ENCODE measurements at regions not wholly inside any gene's neighbourhood (a gene's known extent, or its start where the extent isn't known, plus 50 kb on each side); places are given as distances from the start of the nearest gene placed in this dataset.

GRCh38 chr5:68714810-68715209 is 379.0 kb upstream of the SLC30A5 start:
- 35% methylated on average over 6 of the region's 6 CpGs for WGBS (ENCODE audit: low lambda C conversion rate)
- intact Hi-C loops (cut with micrococcal nuclease; ENCODE audit: unreplicated experiment): no loop called here

DNA sequence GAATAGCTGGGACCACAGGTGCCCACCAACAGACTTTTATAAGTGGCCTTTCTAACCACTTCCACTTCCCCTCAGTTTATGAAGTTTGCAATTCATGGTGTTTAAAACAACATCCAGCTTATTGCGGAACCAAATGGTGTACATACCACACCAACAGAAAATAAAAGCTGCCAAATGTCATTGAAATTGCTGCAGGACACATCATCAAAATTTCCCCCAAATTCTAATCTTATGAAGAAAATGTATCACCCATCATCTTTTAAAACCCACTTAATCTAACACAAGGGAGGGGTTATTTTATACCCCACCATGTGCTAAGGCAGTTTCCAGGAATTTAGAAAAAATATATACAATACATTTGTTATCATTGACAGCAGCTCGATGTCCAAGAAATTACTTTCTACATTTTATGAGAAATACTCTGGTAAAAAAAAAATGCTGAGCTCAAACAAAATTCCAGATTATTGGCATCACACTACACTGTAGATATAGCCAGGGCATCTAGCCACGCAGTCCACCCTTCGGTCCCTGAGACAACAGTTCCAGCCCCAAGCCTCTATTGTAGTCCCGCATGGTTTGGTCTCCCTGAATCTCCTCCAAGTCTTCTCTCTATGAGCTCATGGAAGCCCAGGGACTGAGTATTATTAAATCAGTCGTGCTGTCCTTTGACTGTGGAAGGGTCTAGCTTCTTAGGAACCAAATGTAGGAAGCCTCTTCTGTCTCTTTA is 372.8 kb upstream of the SLC30A5 start:
- ATAC-seq (no peak), FAIRE-seq (no peak), DNase-seq (ENCODE audit: low spot score) (no peak)
- CTCF ChIA-PET (ENCODE audit: low intra/inter-chr PET ratio, low total read pairs): no interaction called here
- no peaks in the 10 kb centered on the region for H3K4me1 ChIP-seq (ENCODE audit: insufficient read depth, low read length)
- no peaks in the 10 kb centered on the region for H4K20me1 ChIP-seq (ENCODE audit: insufficient read depth, low read length)
- H3K4me3 ChIP-seq (replicated peaks in 1 of 3; ENCODE audit: insufficient read depth in 1 of 3, low read depth in 2 of 3, low read length in 3 of 3): no peak overlapping the region
- no peak overlapping the region for H3K4me2 ChIP-seq (ENCODE audit: low read depth, low read length)
- H3K27ac ChIP-seq (ENCODE audit: extremely low read length, insufficient read depth, low read length): no peak overlapping the region
- POLR2A ChIA-PET: no interaction called here
- no peak overlapping the region for H3K9ac ChIP-seq (ENCODE audit: insufficient read depth, low read depth, low read length)
- H3K9me3 ChIP-seq (ENCODE audit: low read length): no peaks in the 10 kb centered on the region
- TF ChIP-seq GPBP1L1 (CRISPR knock-in tag; IDR thresholded peaks at IDR 0.05) (no peak), PAF1 (CRISPR knock-in tag; IDR thresholded peaks at IDR 0.05) (no peak), HES4 (CRISPR knock-in tag; IDR thresholded peaks at IDR 0.05; ENCODE audit: borderline replicate concordance) (no peak), PRMT3 (CRISPR knock-in tag; IDR thresholded peaks at IDR 0.05; ENCODE audit: borderline replicate concordance, low read depth) (no peak), GLI4 (CRISPR knock-in tag; IDR thresholded peaks at IDR 0.05; ENCODE audit: borderline replicate concordance) (no peak)
- no peak overlapping the region for H2AFZ ChIP-seq (ENCODE audit: low read length)
- H3K27me3 ChIP-seq (ENCODE audit: control insufficient read depth in 1 of 2, insufficient read depth in 2 of 2, low read length in 2 of 2): no peaks in the 10 kb centered on the region
- 31% methylated on average over 6 of the region's 6 CpGs for WGBS (ENCODE audit: low lambda C conversion rate)
- intact Hi-C loops (cut with micrococcal nuclease; ENCODE audit: unreplicated experiment) (no loop called here), in situ Hi-C loops (cut with HindIII; ENCODE audit: extremely low pct_ligation_motif_present, low pct_unique_long_range_greater_than_20kb) (no loop called here)
- H3K79me2 ChIP-seq (ENCODE audit: insufficient read depth, low read length): no peaks in the 10 kb centered on the region
- BruUV-seq (replicated peaks): no TSS peak
- no peaks in the 10 kb centered on the region for H3K36me3 ChIP-seq (replicated peaks in 1 of 2; ENCODE audit: control insufficient read depth in 1 of 2, insufficient read depth in 2 of 2, low read length in 2 of 2)

More at GRCh38 chr5:68714810-68715209, 379.0 kb upstream of the SLC30A5 start:
- Histone ChIP-seq H3K4me3 (replicated peaks in 1 of 3; ENCODE audit: insufficient read depth in 1 of 3, low read depth in 2 of 3, low read length in 3 of 3) (no peak overlapping the region), H3K79me2 (ENCODE audit: insufficient read depth, low read length) (no peaks in the 10 kb centered on the region), H3K4me2 (ENCODE audit: low read depth, low read length) (no peak overlapping the region), H3K9me3 (ENCODE audit: low read length) (no peaks in the 10 kb centered on the region), H3K9ac (ENCODE audit: insufficient read depth, low read depth, low read length) (no peak overlapping the region), H3K27ac (ENCODE audit: extremely low read length, insufficient read depth, low read length) (no peak overlapping the region), H4K20me1 (ENCODE audit: insufficient read depth, low read length) (no peaks in the 10 kb centered on the region), H3K27me3 (ENCODE audit: control insufficient read depth in 1 of 2, insufficient read depth in 2 of 2, low read length in 2 of 2) (0 out of 5 replicates have a peak, but pooled peaks cover 0 to 2% of the 10 kb centered on the region in 2 experiments), H3K36me3 (replicated peaks in 1 of 2; ENCODE audit: control insufficient read depth in 1 of 2, insufficient read depth in 2 of 2, low read length in 2 of 2) (no peaks in the 10 kb centered on the region), H2AFZ (ENCODE audit: low read length) (no peak overlapping the region), H3K4me1 (ENCODE audit: insufficient read depth, low read length) (no peaks in the 10 kb centered on the region)
- in situ Hi-C loops (cut with HindIII; ENCODE audit: extremely low pct_ligation_motif_present, low pct_unique_long_range_greater_than_20kb): no loop called here
- BruUV-seq (replicated peaks): no TSS peak
- POLR2A ChIA-PET: no interaction called here
- no peak for ATAC-seq
- DNase-seq (ENCODE audit: low spot score): no peak
- FAIRE-seq: no peak
- TF ChIP-seq, protein P1, sequence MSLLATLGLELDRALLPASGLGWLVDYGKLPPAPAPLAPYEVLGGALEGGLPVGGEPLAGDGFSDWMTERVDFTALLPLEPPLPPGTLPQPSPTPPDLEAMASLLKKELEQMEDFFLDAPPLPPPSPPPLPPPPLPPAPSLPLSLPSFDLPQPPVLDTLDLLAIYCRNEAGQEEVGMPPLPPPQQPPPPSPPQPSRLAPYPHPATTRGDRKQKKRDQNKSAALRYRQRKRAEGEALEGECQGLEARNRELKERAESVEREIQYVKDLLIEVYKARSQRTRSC (CRISPR knock-in tag; IDR thresholded peaks at IDR 0.05; ENCODE audit: low read depth): no peak
- no peak for TF ChIP-seq NFRKB (IDR thresholded peaks at IDR 0.05)
- no peak for TF ChIP-seq ZNF567 (CRISPR knock-in tag; IDR thresholded peaks at IDR 0.05; ENCODE audit: borderline replicate concordance)
- no peak for TF ChIP-seq HNRNPLL (IDR thresholded peaks at IDR 0.05; ENCODE audit: low read depth, low read length, poor library complexity, severe bottlenecking)
- no peak for TF ChIP-seq FOXA3 (CRISPR knock-in tag; IDR thresholded peaks at IDR 0.05)
- no peak for TF ChIP-seq WIZ (CRISPR knock-in tag; IDR thresholded peaks at IDR 0.05)
- no peak for TF ChIP-seq MYC (CRISPR knock-in tag; IDR thresholded peaks at IDR 0.05; ENCODE audit: borderline replicate concordance)
- CTCF ChIA-PET (ENCODE audit: low intra/inter-chr PET ratio, low total read pairs): no interaction called here

All from HepG2 (cell line).